HG03469 (cell line): ENCODE measurements at regions not wholly inside any gene's neighbourhood (a gene's known extent, or its start where the extent isn't known, plus 50 kb on each side); places are given as distances from the start of the nearest gene placed in this dataset.

ENCODE experiments used
- ATAC-seq: cut with Tn5 transposase; IDR thresholded peaks from one replicate; pipeline ENCODE4 v1.9.1; 2021; ENCODE audit warnings: mild to moderate bottlenecking, moderate library complexity, moderate number of reproducible peaks; ENCODE audit not compliant: unreplicated experiment

DNA sequence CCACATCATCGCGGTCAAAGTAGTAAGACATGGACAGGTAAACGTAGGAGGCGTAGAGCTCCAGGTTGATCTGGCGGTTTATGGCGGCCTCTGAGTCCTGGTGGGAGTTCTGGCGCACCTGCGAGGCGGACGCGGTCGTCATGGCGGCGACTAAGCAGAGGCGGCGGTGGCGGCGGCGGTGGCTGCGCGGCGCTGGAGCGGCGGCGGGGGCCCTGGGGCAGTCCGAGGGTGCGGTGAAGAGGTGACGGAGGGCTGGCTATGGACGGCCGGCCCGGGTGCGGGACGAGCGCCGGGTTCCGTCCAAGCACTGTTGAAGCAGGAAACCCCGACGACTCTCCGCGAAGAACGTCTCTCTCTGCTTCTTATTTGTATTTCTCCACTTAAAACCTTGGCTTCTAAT, 484.3 kb upstream of the SGCG start:
- no peak for ATAC-seq

- ATAC-seq, result no peak
Observed at GRCh38 chr13:22698467-22698866, 482.3 kb upstream of the SGCG start.

DNA sequence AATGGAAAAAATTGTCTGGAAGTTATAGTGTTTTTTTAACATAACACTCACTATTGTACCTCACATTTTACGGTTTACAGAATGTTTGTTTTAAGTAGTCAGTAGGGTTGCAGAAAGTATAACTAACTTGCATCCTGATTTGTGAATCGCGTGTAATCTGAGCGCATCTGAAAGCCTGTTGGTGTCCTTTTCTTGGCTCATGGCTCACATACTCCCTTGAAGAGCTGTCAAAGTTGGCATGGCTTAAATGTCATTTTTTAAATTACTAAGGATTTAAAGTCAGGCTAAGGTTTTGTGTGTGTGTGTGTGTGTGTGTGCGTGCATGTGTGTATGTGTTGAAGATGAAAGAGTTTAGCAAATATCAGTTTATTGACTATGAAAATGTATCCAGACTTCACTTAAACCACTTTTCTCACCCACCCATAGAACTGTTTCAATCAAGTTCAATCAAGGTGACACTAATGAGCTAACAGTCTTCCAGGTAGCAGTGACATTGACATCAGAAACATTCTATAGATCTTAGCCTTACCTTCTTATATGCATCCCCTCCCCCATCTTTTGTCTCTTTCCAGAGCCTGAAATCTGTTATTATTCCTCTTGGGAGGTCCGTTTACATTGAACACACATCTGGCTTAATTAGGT, 480.4 kb upstream of the SGCG start:
- ATAC-seq, result no peak

DNA sequence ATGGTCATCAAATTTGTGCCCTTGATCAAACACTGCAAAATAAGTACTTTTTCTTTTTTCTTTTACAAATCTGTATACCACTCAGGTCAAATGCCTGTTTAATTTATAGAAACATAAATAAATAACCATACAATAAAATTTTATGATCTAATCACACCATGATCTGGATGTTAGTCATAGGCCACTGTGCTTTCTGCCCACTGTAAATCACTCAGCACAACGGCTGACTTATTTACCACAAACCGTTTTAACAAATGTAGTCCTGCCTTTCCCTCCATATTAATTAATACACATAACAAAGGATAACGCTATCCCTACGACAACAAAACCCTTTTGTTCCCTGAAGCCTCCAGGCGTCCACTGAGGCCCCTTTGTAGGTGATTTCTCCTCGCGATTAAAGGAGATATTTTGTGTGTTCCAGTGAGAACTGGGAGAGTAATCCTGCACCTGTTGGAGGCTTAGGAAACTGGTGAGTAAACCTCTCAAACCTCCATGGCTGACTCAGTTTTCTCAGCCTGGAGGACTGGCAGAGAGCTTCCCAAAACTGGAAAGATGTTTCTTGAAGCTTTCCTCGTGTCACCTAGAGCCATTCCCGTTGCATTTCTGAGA, 477.1 kb upstream of the SGCG start:
- no peak for ATAC-seq

- ATAC-seq, result no peak
Observed at GRCh38 chr13:22707946-22708345, 472.8 kb upstream of the SGCG start.

DNA sequence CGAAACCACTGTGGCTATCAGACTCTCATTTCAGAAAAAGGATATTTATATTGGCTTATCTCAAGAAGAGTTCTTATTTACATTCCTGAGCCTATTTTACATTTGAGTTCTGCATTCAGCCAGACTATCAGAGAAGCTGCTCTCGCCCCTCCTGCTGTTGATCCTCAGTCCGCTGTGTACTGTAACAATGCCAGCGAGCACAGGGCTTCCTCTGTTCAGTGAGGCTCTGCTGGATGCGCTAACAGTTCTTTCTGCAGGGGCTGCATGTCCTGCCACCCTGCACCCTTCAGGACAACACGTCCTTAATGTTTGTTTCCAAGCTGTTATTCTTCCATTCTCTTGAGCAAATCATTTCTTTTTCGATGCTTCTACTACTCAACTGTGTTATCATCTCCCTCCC, 463.7 kb upstream of the SGCG start:
- ATAC-seq, result no peak

DNA sequence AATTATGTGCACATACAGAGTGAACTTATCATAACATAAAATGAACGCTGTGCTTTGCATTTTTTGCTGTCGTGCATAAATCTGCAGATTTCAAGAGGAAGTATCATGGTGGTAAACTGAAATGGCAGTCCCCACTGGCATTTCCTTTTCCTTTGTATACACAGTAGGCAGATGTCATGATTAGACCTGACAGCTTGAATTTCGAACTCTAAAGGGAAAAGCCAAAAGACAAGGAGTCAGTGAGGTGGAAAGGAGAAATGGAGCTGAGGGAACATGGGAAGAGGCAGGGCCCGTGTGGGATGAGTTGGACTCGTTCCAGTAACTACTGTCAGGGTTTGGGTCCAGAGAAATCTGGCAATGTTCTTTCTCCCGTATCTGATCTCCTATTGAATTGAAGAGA, 454.1 kb upstream of the SGCG start:
- no peak for ATAC-seq

DNA sequence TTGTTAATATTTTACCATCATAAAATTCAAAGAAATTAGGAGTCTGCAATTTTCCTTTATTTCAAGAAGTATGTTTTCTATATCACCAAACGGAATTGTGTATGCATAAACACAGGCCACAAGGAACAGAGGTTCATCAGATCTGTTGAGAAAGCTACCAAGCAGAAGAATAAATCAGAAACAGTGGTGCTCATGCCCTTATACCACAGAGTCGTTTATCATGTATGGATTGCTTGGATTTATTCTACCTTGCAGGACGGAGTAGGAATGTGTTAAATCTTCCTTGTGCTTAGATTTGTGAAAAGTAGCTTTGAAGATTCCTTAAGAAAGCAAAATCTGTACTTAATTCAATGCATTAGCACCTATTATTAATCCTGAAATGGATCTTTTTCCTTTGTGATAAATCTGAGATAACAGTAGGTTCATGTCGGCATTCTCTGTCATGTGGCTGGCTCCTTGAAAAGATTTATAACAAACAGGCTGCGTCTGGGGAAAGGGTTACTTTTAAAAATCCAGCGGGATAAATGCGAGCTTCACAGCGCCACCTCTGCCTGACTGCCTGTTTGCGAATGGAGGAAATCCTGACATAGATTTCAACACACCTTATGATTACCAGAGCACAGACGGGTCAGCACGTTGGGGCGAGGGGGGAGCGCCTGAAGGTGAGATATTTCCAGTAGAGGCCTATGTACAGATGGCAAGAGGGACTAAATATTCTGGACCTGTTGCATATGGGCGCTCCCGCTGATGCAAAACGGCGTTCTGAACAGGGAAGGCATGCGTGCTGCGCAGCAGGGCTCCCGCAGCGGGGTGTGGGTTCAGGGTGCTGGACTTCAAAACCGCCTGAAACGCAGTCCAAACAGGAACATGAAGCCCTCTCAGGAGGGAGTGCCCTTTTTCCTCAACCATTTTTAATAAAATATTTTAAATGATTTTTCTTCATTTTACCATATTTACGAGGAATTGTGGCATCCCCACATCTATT, 445.5 kb upstream of the SGCG start:
- ATAC-seq, result no peak

GRCh38 chr13:22736084-22736767, 444.6 kb upstream of the SGCG start:
- no peak for ATAC-seq

DNA sequence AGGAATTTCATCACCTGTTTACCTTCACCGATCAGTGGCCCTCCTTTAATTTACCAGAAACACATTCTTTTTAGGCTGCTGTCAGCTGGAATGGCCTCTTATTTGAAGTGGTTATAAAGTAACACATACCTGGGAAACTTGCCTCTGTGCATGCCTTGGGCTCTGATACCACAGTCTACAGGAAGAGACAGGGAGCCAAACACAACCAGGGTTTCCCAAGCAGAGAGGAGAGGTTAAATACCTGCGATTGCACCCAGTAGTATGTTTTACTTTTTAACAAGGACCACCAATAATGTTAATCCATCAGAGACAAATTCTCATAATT, 444.0 kb upstream of the SGCG start:
- no peak for ATAC-seq

DNA sequence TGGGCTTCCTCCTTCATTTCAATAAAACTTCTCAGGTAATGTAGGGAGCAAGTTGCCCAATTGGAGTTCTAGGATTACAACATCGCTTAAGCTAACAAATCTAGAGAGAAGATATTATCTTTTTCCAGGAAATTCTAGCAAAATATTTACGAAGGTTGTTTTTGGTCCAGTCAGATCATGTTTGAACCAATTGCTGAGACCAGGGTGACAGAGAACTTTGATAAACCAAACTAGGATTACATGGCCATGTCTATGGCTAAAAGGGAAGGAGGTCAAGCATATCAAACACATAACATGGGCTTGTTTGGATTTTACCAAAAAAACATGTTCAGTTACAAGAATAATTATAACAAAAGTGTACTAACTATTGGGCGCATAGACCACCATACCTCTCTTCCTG, 442.4 kb upstream of the SGCG start:
- no peak for ATAC-seq

DNA sequence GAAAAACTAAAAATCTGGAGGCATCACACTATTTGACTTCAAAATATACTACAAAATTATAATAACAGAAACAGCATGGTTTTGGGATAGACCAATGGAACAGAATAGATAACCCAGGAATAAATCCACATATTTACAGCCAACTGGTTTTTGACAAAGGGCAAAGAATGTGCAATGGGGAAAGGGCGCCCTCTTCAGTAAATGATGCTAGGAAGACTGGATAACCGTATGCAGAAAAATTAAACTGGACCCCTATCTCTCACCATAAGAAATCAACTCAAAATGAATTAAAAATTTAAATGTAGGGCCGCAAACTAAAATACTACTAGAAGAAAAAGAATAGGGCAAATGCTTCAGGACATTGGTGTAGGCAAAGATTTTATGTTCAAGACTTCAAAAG, 440.5 kb upstream of the SGCG start:
- ATAC-seq, result no peak

DNA sequence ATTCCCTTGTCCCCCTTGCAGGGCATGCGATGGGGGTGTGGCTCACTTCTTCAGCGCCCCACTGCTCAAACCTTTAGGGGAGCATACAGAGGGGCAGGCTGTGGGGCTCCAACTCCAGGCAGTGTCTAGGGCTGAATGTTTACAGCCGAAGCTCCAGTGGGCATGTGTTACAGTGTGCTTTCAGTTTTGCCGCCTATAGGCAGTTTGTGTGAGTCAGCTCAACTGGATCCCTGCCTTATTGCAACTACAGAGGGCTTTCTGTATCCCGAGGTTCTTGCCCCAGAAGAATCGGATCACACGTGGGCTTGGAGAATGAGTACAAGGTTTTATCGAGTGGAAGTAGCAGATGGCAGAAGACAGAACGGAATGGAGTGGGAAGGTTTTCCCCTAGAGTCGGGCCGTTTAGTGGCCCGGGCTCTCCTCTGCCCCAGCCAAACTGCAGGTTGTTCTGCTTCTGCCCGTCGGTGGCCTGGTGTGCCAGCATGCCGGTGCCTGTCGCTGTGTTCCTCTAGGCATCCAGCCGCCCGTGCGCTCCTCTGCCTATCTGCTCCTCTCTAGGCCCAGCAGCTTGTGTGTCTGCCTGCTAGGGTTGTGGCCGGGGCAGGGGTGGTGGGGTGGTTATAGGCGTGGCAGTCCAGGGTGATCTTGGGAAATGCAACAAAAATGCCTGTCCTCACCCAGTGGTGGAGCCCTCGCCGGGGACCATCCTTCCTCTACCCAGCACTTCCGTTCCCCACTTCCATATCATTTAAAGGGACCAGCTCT, 435.9 kb upstream of the SGCG start:
- no peak for ATAC-seq

DNA sequence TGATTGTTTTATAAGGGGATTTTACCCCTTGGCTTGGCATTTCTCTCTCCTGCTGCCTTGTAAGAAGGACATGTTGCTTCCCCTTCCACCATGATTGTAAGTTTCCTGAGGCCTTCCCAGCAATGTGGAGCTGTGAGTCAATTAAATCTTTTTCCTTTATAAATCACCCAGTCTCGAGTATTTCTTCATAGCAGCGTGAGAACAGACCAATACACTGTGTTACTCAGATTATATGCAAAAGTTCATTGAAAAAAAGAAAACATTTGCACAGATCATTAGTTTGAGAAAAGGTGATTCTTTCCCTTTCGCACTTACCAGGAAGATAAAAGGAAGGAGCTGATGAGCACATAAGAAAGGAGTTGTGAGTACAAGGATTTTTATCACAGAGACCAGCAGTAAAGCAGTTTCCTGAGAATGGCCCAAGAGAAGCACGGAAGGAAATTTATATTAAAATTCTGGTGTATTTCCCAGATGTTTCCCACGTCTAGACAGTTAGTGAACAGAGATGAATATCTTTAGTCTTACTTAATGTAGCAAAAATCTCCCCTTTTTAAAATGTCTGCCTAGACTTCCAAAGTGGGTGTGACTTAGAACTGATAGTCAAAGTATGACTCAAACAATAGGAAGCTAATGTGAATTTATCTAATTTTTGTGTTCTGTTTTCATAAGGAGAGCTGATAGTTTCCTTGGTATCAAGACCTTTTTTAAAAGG, 431.8 kb upstream of the SGCG start:
- ATAC-seq, result no peak

DNA sequence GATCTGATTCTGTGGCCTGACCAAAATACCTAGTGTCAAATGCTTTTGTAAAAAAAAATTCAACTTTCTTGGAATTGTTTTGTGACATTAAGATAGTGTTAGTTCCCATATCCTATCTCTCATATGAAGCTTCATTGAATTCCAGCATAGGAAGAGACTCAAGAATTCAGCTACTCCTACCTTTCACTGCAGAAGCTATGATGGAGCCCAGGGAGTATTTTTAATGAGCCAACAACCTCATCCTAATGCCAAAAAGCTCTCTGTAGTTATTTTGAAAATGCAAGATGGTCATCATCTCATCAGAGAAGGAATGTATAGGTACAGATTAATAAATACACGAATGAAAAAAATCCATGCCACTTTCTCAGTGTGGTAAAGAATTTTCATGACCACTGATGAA, 431.2 kb upstream of the SGCG start:
- no peak for ATAC-seq

DNA sequence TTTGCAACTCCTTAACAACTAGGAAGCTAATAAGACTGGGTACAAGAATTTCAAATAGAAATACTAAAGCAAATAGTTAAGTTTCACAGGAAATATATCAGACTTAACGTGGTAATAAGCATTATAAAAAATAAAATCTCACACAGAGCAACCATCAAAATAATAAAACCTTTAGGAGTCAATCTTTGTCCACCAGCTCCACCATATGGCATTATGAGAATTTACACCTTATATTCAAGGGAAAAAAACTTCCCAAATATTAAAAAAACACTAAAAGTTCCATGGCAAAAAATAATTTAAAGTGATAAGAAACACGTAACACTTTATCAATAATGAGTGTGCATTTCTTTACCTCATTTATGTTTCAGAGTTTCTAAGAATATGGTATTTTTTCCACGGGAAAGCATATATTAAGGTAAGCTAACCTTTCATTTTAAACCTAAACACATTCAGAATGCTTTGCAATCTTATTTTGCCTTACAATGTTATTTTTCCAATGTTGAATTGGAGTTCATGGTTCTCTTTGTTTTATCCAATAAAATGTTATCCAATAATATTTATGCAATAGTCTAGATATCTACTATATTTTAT, 423.2 kb upstream of the SGCG start:
- ATAC-seq, result no peak

GRCh38 chr13:22758245-22758644, 422.5 kb upstream of the SGCG start:
- ATAC-seq, result no peak

DNA sequence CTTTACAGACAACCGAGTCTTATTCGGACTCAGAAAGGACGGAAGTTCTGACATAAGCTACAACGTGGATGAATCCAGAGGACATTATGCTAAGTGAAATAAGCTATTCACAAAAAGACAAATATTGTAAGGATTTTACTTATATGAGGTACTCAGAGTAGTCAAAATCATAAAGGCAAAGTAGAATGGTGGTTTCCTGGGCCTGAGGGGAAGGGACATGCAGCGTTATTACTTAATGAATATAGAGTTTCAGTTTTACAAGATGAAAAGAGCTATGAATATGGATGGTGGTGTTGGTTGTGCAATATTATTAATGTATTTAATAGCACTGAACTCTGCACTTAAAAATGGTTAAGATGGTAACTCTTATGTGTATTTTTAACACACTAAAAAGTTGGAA, 419.1 kb upstream of the SGCG start:
- ATAC-seq, result no peak

- ATAC-seq, result no peak
Observed at GRCh38 chr13:22765547-22765946, 415.2 kb upstream of the SGCG start.

DNA sequence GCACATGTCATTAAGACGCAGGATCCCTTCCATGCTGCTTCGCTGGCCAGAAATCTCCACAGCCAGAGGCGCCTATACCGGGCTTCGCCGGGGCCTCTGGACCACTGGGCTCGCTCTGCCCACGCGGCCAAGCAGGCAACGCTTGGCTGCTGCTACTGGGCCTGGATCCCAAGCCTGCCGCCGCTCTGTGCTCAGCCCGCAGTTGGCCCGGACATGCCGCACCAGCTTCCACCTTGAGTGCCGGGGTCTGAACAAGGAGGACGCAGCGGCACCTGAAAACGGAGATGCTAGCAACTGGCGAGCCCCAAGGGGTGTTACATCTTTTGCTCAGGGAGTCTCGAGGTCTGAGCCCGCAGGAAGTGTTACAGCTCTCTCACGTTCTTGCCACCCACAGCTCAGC, 409.9 kb upstream of the SGCG start:
- no peak for ATAC-seq
